ENCODE measurements at regions not wholly inside any gene's neighbourhood (a gene's known extent, or its start where the extent isn't known, plus 50 kb on each side); places are given as distances from the start of the nearest gene placed in this dataset.
"Not testable (repeated sequence)": the region's sequence is repeated elsewhere in the genome, so short reads cannot be mapped to it uniquely, and the experiment has no call there.

GRCh38 chr15:24856397-24857390 is 98.1 kb upstream of the SNRPN start:
- DNase-seq: no peak

- DNase-seq: no peak
Measured at GRCh38 chr15:24857763-24858162, 97.0 kb upstream of the SNRPN start.

- not testable (repeated sequence) for DNase-seq
Measured at GRCh38 chr15:24858183-24858582, 96.6 kb upstream of the SNRPN start.

GRCh38 chr15:24858737-24859601 is 95.8 kb upstream of the SNRPN start:
- DNase-seq: no peak

- DNase-seq: no peak
Measured at GRCh38 chr15:24861014-24861690, 93.6 kb upstream of the SNRPN start.

GRCh38 chr15:24862726-24863521 is 91.9 kb upstream of the SNRPN start:
- no peak for DNase-seq

GRCh38 chr15:24865303-24865702 is 89.5 kb upstream of the SNRPN start:
- no peak for DNase-seq

GRCh38 chr15:24877174-24877573 is 77.6 kb upstream of the SNRPN start:
- DNase-seq: no peak

GRCh38 chr15:24878153-24878552 is 76.6 kb upstream of the SNRPN start:
- DNase-seq: peak; percentile 48

- no peak for DNase-seq
Measured at GRCh38 chr15:24879492-24879891, 75.3 kb upstream of the SNRPN start.

GRCh38 chr15:24880663-24881062 is 74.1 kb upstream of the SNRPN start:
- DNase-seq: no peak

- DNase-seq: no peak
Measured at GRCh38 chr15:24886538-24886937, 68.2 kb upstream of the SNRPN start.

GRCh38 chr15:24898715-24899272 is 56.0 kb upstream of the SNRPN start:
- DNase-seq: no peak

GRCh38 chr15:24899367-24899766 is 55.4 kb upstream of the SNRPN start:
- DNase-seq: no peak

GRCh38 chr15:24899795-24900194 is 55.0 kb upstream of the SNRPN start:
- DNase-seq: no peak

- no peak for DNase-seq
Measured at GRCh38 chr15:24901409-24901808, 53.4 kb upstream of the SNRPN start.

All from activated CD8-positive, alpha-beta memory T cell treated with anti-CD3 and anti-CD28 coated beads, Interleukin-2, amount 50 U/mL, for 48 hours (primary cell).